Skin of body (tissue), 1 donor: ENCODE measurements at regions not wholly inside any gene's neighbourhood (a gene's known extent, or its start where the extent isn't known, plus 50 kb on each side); places are given as distances from the start of the nearest gene placed in this dataset.

Experiments
- DNase-seq: peaks from one replicate; lab custom pipeline; 2025; lab: John Stamatoyannopoulos, UW

DNA sequence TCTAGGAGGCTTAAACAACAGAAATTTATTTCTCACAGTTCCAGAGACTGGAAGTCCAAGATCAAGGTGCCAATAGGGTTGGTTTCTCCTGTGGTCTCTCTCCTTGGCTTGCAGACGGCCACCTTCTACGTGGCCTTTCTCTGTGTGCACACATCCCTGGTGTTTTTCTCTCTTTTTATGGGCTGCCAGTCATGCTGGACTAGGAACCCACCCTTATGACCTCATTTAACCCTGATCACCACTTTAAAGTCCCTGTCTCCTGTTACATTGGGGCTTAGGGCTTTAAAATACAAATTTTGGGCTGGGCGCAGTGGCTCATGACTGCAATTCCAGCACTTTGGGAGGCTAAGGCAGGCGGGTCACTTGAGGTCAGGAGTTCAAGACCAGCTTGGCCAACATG lies 157.1 kb downstream of the TLE1 start:
- DNase-seq: no peak

- DNase-seq: no peak
These were observed 157.8 kb downstream of the TLE1 start for GRCh38 chr9:81531511-81531910.

GRCh38 chr9:81530846-81531245 lies 158.5 kb downstream of the TLE1 start:
- DNase-seq: no peak

DNA sequence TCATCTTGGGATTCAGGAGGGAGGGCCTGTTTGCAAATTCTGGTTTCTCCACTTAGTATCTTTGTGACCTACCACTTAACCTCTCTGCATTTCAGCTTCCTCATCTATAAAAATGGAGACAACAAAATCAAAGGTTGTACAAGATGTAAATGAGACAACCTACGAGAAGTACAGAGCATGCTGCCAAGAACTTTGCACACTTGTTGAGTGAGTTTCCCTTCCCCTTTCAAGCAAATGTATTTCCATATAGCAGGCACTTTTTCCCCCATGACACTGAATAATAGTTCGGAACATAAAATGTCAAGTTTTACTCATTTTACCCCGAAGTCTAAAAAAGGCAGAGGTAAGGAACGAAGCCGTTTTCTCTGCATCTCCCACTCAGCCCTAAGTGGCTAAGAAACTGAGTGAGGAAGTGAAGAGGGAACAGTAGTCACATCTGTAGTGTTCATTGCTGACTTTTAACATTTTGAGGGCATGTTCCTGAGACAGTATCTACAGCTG lies 159.0 kb downstream of the TLE1 start:
- DNase-seq: no peak

GRCh38 chr9:81529556-81530193 lies 159.7 kb downstream of the TLE1 start:
- no peak for DNase-seq

DNA sequence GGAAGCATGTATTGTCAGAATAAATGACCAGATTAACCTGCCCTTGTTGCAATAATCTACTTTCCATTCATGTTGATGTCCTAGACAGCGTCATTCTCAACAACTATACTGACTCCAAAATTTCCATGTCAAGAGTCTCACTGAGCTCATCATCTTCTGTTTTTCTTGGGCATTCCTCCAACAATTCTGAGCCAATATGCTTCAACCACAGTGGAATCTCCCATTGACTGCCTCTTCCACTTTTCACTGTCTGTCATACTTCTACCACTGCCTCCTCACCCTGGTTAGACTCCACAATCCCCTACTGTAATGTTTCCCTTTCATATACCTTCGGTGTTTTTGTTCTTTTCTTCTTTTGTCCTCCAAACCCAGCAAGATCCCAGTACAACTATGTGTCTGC lies 162.8 kb downstream of the TLE1 start:
- peak; percentile 52 for DNase-seq

DNA sequence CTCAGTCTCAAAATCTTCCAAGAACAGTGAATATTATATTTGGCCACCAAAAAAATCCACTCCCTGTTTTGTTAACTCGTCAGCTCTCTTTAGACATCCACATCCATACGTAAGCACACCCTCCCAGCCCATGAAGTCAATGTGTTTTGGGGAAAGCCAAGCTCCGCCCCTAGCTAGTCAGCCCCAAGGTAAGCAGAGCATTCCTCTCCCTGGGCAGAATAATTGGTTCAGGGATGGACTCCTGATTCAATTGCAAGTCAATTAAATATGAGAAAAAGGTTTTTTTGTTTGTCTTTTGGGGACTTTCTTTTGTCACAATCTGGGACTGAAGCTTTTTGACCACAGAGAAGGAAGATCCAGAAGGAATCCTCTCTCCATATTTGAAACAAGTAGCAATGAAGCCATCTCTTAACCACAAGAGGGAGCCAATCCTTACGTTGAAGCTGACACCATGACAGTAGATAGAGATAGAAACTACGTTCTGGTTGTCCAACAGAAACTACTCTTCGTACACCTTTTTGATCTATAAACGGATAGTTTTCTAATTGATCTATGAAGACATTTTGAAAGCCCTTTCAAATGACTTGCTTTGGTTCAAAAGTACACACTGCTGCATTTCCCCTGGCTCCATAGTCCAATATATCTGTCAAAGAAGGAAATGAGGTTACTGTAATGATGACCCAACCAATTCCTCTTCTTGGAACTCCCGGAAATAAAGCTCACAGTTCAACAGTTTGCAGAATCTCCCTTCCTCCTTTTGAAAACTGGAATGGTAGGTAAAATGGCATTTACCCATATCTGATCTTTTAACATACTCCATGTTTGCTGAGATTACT lies 166.4 kb downstream of the TLE1 start:
- DNase-seq: no peak

DNA sequence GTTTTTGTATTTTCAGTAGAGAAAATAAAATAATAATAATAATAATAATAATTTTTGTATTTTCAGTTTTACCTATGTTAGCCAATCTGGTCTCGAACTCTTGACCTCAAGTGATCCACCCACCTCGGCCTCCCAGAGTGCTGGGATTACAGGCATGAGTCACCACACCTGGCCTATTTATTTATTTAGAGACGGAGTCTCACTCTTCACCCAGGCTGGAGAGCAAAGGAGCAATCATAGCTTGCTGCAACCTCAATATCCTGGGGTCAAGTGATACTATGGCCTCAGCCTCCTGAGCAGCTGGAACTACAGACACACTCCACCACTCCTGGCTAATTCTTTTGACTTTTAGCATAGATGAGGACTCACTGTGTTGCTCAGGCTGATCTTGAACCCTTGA lies 167.5 kb downstream of the TLE1 start:
- DNase-seq: no peak

DNA sequence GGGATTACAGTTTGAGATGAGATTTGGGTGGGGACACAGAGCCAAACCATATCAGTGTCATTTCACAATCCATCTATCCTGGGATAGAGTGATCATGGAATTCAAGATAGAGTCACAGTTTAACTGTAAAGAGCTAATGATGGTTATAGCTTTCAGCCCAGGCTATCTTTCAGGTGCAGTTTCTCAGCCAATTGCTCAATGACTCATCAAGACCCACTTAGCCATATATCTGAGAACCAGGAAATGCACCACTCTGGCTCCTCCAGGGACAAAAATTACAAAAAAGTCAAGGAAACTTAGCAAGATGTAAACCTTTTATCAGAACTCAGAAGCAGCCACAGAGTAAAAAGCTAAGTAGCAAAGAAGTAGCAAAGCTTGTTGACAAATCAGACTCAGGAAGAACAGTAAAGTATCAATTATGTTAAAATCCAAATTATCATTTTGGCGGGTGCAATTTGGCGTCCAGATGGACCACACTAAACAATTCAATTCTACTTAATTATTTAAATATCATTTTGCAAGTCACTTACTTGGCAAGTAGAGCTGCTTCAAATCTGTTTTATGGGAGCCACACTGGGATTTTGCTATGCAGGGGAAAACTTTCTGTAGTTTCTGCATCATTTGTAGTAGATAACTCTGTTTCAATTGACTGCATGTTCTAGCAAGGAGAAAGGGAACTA lies 169.4 kb downstream of the TLE1 start:
- DNase-seq: no peak

DNA sequence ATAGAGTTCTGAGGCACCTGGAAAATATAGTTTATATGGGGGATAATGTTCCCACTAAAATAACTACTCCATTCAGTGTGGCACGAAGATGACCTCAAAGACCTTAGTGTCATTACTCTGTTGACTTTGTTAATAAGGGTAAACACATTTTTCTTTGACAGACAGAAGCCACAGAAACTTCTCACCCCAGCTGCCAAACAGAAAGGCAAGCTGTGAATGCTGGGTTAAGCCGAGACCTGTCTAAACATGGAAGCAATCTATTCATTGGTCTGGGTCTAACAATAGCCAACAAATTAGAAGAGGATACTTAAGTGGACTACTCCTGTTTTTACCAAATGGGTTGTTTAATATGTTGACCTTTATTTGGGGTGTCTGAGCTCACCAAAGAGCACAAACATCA lies 171.4 kb downstream of the TLE1 start:
- no peak for DNase-seq

GRCh38 chr9:81513059-81513458 lies 176.3 kb downstream of the TLE1 start:
- DNase-seq: no peak

GRCh38 chr9:81512641-81513040 lies 176.7 kb downstream of the TLE1 start:
- DNase-seq: no peak

GRCh38 chr9:81508476-81508875 lies 180.9 kb downstream of the TLE1 start:
- no peak for DNase-seq

GRCh38 chr9:81506941-81507864 lies 182.1 kb downstream of the TLE1 start:
- DNase-seq: no peak

DNA sequence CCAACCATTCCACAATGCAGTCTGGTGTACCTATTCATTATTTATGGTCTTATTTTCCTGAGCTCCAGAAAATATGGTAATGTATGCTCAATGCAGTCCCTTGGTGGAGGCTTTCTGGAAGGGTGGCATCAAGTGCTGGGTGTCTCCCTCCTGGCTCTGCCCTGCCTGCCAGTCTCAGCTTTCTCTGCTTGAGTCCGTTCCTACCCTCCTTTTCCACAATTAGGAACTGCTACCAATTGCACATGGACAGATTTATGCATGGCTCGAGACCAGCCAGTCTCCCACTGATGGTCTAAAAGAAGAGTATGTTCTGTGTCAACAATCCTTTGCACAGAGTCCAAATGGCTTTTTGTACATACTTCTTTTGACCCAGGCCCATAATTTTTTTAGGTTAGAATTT lies 189.8 kb downstream of the TLE1 start:
- no peak for DNase-seq

GRCh38 chr9:81499021-81499454 lies 190.3 kb downstream of the TLE1 start:
- no peak for DNase-seq

- DNase-seq: no peak
These were observed 190.8 kb downstream of the TLE1 start for GRCh38 chr9:81498576-81498975.

DNA sequence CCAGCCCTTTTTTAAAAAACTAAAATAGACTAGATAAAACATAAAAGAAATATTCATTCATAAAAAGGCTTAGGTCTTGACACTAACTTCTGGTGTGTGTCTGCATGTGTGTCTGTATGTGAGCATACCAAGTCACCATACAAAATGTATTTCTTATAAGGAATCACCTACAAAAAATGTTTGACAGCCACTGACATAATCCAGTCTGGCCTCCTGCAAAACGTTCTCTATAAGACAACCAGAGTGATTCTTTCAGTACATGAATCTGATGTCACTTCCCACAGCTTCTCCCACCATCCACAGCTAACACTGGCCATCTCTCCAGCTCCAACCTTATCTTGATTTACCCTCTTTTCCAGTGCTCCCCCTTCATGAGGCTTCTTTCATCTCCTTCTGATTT lies 192.3 kb downstream of the TLE1 start:
- DNase-seq: no peak

DNA sequence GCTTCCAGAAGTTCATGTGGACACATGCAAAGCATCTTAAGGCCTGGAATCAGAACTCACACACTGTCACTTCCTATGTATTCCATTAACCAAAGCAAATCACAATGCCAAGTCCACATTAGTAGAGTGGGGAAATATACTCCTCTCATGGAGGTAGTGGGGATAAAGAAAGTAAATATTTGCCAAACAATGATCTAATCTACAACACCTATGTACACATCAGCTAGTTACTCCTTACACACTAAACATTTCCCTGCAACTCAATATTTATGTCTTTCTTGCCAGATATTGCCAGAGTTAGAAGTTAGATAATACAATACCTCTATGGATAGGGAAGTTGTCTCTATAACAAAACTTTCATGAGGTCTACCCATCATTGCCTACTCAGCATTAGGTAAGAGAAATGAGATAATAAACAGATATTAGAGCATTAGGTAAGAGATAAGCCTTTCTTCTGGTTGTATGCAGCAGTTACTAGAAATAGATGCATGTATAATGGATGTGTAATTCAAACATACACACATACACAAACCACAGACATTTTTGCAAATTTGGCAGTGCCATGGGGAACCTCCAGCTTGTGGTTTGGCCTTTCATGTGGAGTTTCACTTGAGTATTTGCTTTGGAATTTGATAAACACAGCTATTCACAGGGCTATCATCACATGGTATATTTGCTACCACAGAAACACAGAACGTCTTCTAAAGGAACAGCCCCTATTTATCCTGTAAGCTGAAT lies 196.5 kb downstream of the TLE1 start:
- no peak for DNase-seq

DNA sequence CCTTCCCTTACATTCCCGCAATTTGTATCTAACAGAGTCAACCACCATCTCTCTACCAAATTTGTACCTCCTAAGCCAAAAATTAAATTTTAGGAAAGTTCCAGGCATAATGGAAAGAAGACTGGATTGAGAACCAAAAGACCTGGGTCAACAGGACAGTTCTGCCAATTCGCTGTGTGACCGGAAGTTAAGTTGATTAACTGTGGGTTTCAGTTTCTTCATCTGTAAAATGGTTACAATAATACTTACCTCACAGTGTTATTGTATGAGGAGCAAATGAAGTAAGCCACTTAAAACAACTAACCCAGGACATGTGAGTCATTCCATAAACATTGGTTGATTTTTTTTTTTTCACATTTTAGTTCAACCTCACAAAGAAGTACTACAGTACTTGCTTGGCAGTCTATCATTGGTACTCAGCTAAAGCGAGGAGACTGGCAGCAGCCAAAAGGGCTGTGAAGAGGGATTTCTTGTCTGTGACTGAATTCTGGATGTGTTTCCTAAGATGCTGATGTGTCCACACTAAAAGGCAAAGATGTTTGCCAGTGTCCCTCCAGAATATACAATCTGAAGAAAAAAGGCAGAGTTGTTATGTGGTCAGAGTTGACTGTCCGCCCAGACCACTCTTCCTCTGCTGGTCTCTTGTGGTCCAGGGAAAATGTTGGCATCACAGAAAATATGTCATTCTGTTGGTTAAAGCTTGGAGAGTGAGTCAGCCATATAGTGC lies 198.6 kb downstream of the TLE1 start:
- no peak for DNase-seq
